Uterus (tissue), 2 donors: ENCODE measurements at regions not wholly inside any gene's neighbourhood (a gene's known extent, or its start where the extent isn't known, plus 50 kb on each side); places are given as distances from the start of the nearest gene placed in this dataset.

Experiments used
- CTCF ChIP-seq, 4 experiments: fragments of 200-600 bp in 2 of 4; fragments of 450-650 bp in 2 of 4; sonication (generic) in 2 of 4; IDR thresholded peaks; one replicate each; pipeline ENCODE4 v1.5.1; 2016 to 2019; ENCODE audit warnings: antibody characterized with exemption in 4 of 4, mild to moderate bottlenecking in 2 of 4, moderate library complexity in 1 of 4
- POLR2A ChIP-seq, 2 donors: fragments of 450-650 bp; IDR thresholded peaks; one replicate each; pipeline ENCODE4 v1.6.1; 2016; ENCODE audit warnings: antibody characterized with exemption in 2 of 2, mild to moderate bottlenecking in 1 of 2, moderate library complexity in 1 of 2

DNA sequence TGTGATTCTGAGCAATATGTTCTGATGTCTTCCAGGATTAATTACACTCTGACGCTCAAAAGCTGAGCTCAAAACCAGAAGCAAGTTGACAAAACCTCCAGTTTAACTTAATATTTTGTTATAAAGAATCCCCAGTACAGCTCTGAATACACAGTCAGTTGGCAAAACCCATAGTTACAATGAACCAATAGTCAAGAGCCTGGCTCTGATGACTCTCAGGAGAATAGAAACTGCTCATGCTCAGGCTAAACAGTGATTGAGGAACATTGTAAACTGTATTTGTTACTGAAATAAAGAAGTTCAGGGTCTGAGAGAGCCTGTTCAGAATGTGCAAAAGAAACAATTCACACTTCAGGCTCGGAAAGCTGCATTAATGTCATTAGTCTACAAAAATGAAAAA, 1565.9 kb downstream of the SUCLG1 start:
- TF ChIP-seq CTCF (IDR thresholded peaks at IDR 0.05) (no peak), POLR2A (IDR thresholded peaks at IDR 0.05) (no peak)
